ENCODE measurements at regions not wholly inside any gene's neighbourhood (a gene's known extent, or its start where the extent isn't known, plus 50 kb on each side); places are given as distances from the start of the nearest gene placed in this dataset.

GRCh38 chr6:18845896-18846295 is 458.7 kb downstream of the RNF144B start:
- H3K36me3 Mint-ChIP-seq (ENCODE audit: low read depth): no peaks in the 10 kb centered on the region
- no peak overlapping the region for H3K4me3 Mint-ChIP-seq
- H3K27ac Mint-ChIP-seq: no peak overlapping the region
- peaks cover 4% of the 10 kb centered on the region for H3K27me3 Mint-ChIP-seq (ENCODE audit: low read depth)
- no peaks in the 10 kb centered on the region for H3K4me1 Mint-ChIP-seq
- TF ChIP-seq CTCF (IDR thresholded peaks at IDR 0.05; ENCODE audit: unreplicated experiment in 3 of 3): no peak
- no peaks in the 10 kb centered on the region for H3K9me3 Mint-ChIP-seq

- Mint-ChIP-seq H3K27me3 (ENCODE audit: low read depth) (peaks cover 4% of the 10 kb centered on the region), H3K27ac (no peak overlapping the region), H3K4me3 (no peak overlapping the region), H3K36me3 (ENCODE audit: low read depth) (no peaks in the 10 kb centered on the region), H3K4me1 (no peaks in the 10 kb centered on the region), H3K9me3 (no peaks in the 10 kb centered on the region)
- TF ChIP-seq CTCF (IDR thresholded peaks at IDR 0.05; ENCODE audit: unreplicated experiment in 3 of 3): no peak
Measured at GRCh38 chr6:18846327-18846726, 459.2 kb downstream of the RNF144B start.

- Mint-ChIP-seq H3K9me3 (peaks cover 7% of the 10 kb centered on the region), H3K4me3 (no peak overlapping the region), H3K27me3 (ENCODE audit: low read depth) (no peaks in the 10 kb centered on the region), H3K36me3 (ENCODE audit: low read depth) (no peaks in the 10 kb centered on the region), H3K4me1 (no peaks in the 10 kb centered on the region), H3K27ac (no peak overlapping the region)
- no peak for TF ChIP-seq CTCF (IDR thresholded peaks at IDR 0.05; ENCODE audit: unreplicated experiment in 3 of 3)
Measured at GRCh38 chr6:18861204-18861603, 474.1 kb downstream of the RNF144B start.

GRCh38 chr6:18883268-18883667 is 496.1 kb downstream of the RNF144B start:
- Mint-ChIP-seq H3K27me3 (ENCODE audit: low read depth) (no peaks in the 10 kb centered on the region), H3K9me3 (no peaks in the 10 kb centered on the region), H3K4me1 (no peaks in the 10 kb centered on the region), H3K36me3 (ENCODE audit: low read depth) (no peaks in the 10 kb centered on the region), H3K27ac (no peak overlapping the region), H3K4me3 (no peak overlapping the region)
- no peak for TF ChIP-seq CTCF (IDR thresholded peaks at IDR 0.05; ENCODE audit: unreplicated experiment in 3 of 3)

GRCh38 chr6:18883851-18884250 is 496.7 kb downstream of the RNF144B start:
- no peaks in the 10 kb centered on the region for H3K4me1 Mint-ChIP-seq
- H3K36me3 Mint-ChIP-seq (ENCODE audit: low read depth): no peaks in the 10 kb centered on the region
- no peaks in the 10 kb centered on the region for H3K27me3 Mint-ChIP-seq (ENCODE audit: low read depth)
- H3K4me3 Mint-ChIP-seq: no peak overlapping the region
- H3K27ac Mint-ChIP-seq: no peak overlapping the region
- no peaks in the 10 kb centered on the region for H3K9me3 Mint-ChIP-seq
- TF ChIP-seq CTCF (IDR thresholded peaks at IDR 0.05; ENCODE audit: unreplicated experiment in 3 of 3): no peak

- Mint-ChIP-seq H3K27ac (no peak overlapping the region), H3K9me3 (no peaks in the 10 kb centered on the region), H3K4me1 (no peaks in the 10 kb centered on the region), H3K27me3 (ENCODE audit: low read depth) (no peaks in the 10 kb centered on the region), H3K4me3 (no peak overlapping the region), H3K36me3 (ENCODE audit: low read depth) (no peaks in the 10 kb centered on the region)
- TF ChIP-seq CTCF (IDR thresholded peaks at IDR 0.05; ENCODE audit: unreplicated experiment in 3 of 3): no peak
Measured at GRCh38 chr6:18893540-18894269, 506.6 kb downstream of the RNF144B start.

Measured in nephron (organoid).